ENCODE measurements at regions not wholly inside any gene's neighbourhood (a gene's known extent, or its start where the extent isn't known, plus 50 kb on each side); places are given as distances from the start of the nearest gene placed in this dataset.

GRCh38 chr3:40593351-40593750, 68.6 kb downstream of the ZNF621 start:
- H3K9me2 ChIP-seq (ENCODE audit: insufficient read depth, low read length), result no peaks in the 10 kb centered on the region
- CTCF ChIA-PET (ENCODE audit: unreplicated experiment), result no interaction called here
- DNase-seq (ENCODE audit: low spot score), result no peak
- BruUV-seq (replicated peaks), result no TSS peak
- H3K79me2 ChIP-seq (ENCODE audit: insufficient read depth, low read depth, low read length), result no peaks in the 10 kb centered on the region
- TF ChIP-seq EZH2phosphoT487 (IDR thresholded peaks at IDR 0.05; ENCODE audit: borderline replicate concordance, low read depth, low read length) (no peak), CTCF (conservative IDR thresholded peaks at IDR 0.05; ENCODE audit: low read length) (no peak)
- H3K9me3 ChIP-seq (ENCODE audit: low read length), result no peaks in the 10 kb centered on the region
- 0 out of 2 replicates have a peak, but pooled peaks cover 4% of the 10 kb centered on the region for H4K20me1 ChIP-seq (ENCODE audit: insufficient read depth, low read length)
- H3K36me3 ChIP-seq (ENCODE audit: insufficient read depth, low read length), result no peaks in the 10 kb centered on the region
- intact Hi-C loops (cut with micrococcal nuclease; ENCODE audit: unreplicated experiment), result no loop called here
- no peaks in the 10 kb centered on the region for H3K4me1 ChIP-seq (ENCODE audit: insufficient read depth, low read length, poor library complexity, severe bottlenecking)
- H3K4me2 ChIP-seq (ENCODE audit: low read length), result no peak overlapping the region
- no peak overlapping the region for H3K4me3 ChIP-seq (ENCODE audit: low read depth, low read length, poor library complexity, severe bottlenecking)
- no peak overlapping the region for H3K27ac ChIP-seq (ENCODE audit: low read depth, low read length, poor library complexity, severe bottlenecking)
- POLR2A ChIA-PET, result no interaction called here
- H2AFZ ChIP-seq (ENCODE audit: low read length), result no peak overlapping the region

DNA sequence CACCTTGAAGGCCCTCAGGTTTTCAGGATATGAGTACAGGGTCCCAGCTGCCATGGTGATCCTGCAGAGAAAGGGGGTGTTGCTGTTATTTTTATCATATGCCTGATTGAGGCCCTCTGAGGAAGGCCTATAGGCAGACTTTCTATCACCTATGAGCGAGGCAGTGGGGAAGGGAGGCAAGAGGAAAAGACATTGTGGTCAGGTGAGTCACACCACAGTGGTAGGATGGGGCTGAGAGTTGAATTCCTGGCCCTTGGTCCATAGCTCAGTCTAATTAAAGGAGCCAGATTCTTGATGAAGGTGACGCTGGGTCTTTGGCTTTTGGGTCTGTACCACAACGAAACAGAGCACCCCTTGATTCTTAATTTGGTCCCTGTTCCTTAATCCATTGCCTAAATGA, 72.7 kb downstream of the ZNF621 start:
- H3K4me3 ChIP-seq (ENCODE audit: low read depth, low read length, poor library complexity, severe bottlenecking), result no peak overlapping the region
- intact Hi-C loops (cut with micrococcal nuclease; ENCODE audit: unreplicated experiment), result no loop called here
- H3K9me3 ChIP-seq (ENCODE audit: low read length), result no peaks in the 10 kb centered on the region
- ChIA-PET POLR2A (interaction anchor here (1.7 kb wide), 1 partner anchor 11 kb away, joined by 7 read pairs; no protein-coding TSS in a partner anchor), CTCF (ENCODE audit: unreplicated experiment) (no interaction called here)
- H3K4me2 ChIP-seq (ENCODE audit: low read length), result no peak overlapping the region
- H3K27ac ChIP-seq (ENCODE audit: low read depth, low read length, poor library complexity, severe bottlenecking), result no peak overlapping the region
- 0 out of 2 replicates have a peak, but pooled peaks cover 4% of the 10 kb centered on the region for H4K20me1 ChIP-seq (ENCODE audit: insufficient read depth, low read length)
- BruUV-seq (replicated peaks), result no TSS peak
- H3K36me3 ChIP-seq (ENCODE audit: insufficient read depth, low read length), result no peaks in the 10 kb centered on the region
- no peak for DNase-seq (ENCODE audit: low spot score)
- no peak overlapping the region for H2AFZ ChIP-seq (ENCODE audit: low read length)
- no peaks in the 10 kb centered on the region for H3K79me2 ChIP-seq (ENCODE audit: insufficient read depth, low read depth, low read length)
- no peaks in the 10 kb centered on the region; the same call in 1 of the 2 replicates for H3K9me2 ChIP-seq (ENCODE audit: insufficient read depth, low read length)
- no peaks in the 10 kb centered on the region for H3K4me1 ChIP-seq (ENCODE audit: insufficient read depth, low read length, poor library complexity, severe bottlenecking)
- TF ChIP-seq CTCF (conservative IDR thresholded peaks at IDR 0.05; ENCODE audit: low read length) (no peak), EZH2phosphoT487 (IDR thresholded peaks at IDR 0.05; ENCODE audit: borderline replicate concordance, low read depth, low read length) (no peak)

DNA sequence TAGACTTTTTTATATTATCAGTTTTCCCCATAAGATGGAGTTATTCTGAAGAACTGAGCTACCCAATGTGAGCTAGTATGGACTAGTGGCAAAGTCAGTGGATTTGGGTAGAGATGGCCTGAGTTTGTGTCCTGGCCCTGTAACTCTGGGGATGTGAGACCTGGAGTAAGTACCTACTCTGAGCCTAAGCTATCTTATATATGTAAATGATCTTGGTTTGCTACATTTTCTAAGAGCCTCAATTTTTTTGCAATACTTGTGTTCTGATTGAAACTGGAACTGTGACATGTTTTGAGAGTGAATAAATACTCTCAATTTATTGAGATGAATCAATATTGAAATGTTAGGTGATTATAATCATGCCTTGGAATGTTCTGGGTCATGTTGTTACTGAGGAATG, 73.6 kb downstream of the ZNF621 start:
- 0 out of 2 replicates have a peak, but pooled peaks cover 3% of the 10 kb centered on the region for H4K20me1 ChIP-seq (ENCODE audit: insufficient read depth, low read length)
- BruUV-seq (replicated peaks), result no TSS peak
- no peaks in the 10 kb centered on the region; the same call in 1 of the 2 replicates for H3K9me2 ChIP-seq (ENCODE audit: insufficient read depth, low read length)
- H3K79me2 ChIP-seq (ENCODE audit: insufficient read depth, low read depth, low read length), result no peaks in the 10 kb centered on the region
- TF ChIP-seq EZH2phosphoT487 (IDR thresholded peaks at IDR 0.05; ENCODE audit: borderline replicate concordance, low read depth, low read length) (no peak), CTCF (conservative IDR thresholded peaks at IDR 0.05; ENCODE audit: low read length) (no peak)
- ChIA-PET CTCF (ENCODE audit: unreplicated experiment) (no interaction called here), POLR2A (interaction anchor here (0.9 to 1.7 kb wide), 2 partner anchors 9 to 10 kb away, joined by 4 to 7 read pairs; no protein-coding TSS in a partner anchor)
- H2AFZ ChIP-seq (ENCODE audit: low read length), result no peak overlapping the region
- H3K4me3 ChIP-seq (ENCODE audit: low read depth, low read length, poor library complexity, severe bottlenecking), result no peak overlapping the region
- no peaks in the 10 kb centered on the region for H3K36me3 ChIP-seq (ENCODE audit: insufficient read depth, low read length)
- DNase-seq (ENCODE audit: low spot score), result no peak
- H3K27ac ChIP-seq (ENCODE audit: low read depth, low read length, poor library complexity, severe bottlenecking), result no peak overlapping the region
- no peak overlapping the region for H3K4me2 ChIP-seq (ENCODE audit: low read length)
- intact Hi-C loops (cut with micrococcal nuclease; ENCODE audit: unreplicated experiment), result no loop called here
- no peaks in the 10 kb centered on the region for H3K9me3 ChIP-seq (ENCODE audit: low read length)
- no peaks in the 10 kb centered on the region for H3K4me1 ChIP-seq (ENCODE audit: insufficient read depth, low read length, poor library complexity, severe bottlenecking)

All from OCI-LY7 (cell line).